ENCODE measurements at regions not wholly inside any gene's neighbourhood (a gene's known extent, or its start where the extent isn't known, plus 50 kb on each side); places are given as distances from the start of the nearest gene placed in this dataset.
A peak's percentile ranks its signal among the peaks of the same experiment; 100 is the strongest.

DNA sequence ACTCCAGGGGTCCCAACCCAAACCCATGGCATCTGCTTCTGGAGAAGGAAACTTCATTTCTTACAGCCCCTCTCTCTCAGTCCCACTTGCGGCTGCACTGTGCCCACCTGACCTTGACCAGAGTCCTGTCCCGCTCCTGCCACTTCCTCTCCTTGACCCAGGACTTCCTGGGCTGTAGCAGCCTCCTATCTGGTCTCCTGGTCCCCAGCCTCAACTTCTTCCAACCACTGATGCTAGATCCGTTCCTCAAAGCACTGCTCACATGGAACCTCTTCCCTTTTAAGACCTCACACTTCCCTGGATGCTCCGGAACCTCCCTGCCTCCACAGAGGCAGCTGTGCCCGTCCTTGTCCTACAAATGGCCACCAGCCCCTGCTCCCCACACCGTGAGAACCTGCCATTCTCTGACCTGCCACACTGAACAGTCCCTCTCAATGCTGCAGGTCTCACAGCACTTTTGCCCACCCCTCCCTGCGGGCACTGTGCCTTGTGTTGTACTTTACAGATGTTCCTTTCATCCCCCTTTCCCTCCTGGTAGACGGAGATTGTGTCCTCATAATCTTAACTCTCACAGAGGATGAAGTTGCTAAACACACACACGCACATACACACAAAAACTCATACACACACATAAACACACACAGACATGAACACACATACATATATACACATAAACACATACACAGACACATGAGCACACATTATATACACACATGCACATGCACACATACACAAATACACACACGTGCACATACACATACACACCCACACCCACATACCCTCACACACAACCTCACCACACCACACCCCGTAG, 59.6 kb upstream of the NXT1 start:
- Histone ChIP-seq H3K9me3 (no peaks in the 10 kb centered on the region), H3K4me3 (no peak overlapping the region), H3K4me1 (no peaks in the 10 kb centered on the region), H3K4me2 (no peak overlapping the region), H3K27ac (no peak overlapping the region)
- CTCF ChIA-PET = interaction anchor here (0.8 to 2.3 kb wide), 3 partner anchors 10 to 50 kb away, joined by 3 to 11 read pairs (median 4); no protein-coding TSS in a partner anchor
- no peak for TF ChIP-seq ZC3H11A (IDR thresholded peaks at IDR 0.05)
- no peak for TF ChIP-seq RAD21 (conservative IDR thresholded peaks at IDR 0.05 in 1 of 2, IDR thresholded peaks at IDR 0.05 in 1 of 2)
- TF ChIP-seq HOXA7 (CRISPR knock-in tag; IDR thresholded peaks at IDR 0.05) = no peak
- no peak for TF ChIP-seq HDAC2 (IDR thresholded peaks at IDR 0.05)
- POLR2A ChIA-PET = no interaction called here
- no peak; a peak in 1 of 6 replicates for ATAC-seq
- 39% methylated on average over 11 of the region's 11 CpGs for WGBS (ENCODE audit: missing lambda C conversion rate)
- peak; percentile 70 for FAIRE-seq
- no peak for DNase-seq (ENCODE audit: low read depth in 1 of 2, low spot score in 1 of 2)

DNA sequence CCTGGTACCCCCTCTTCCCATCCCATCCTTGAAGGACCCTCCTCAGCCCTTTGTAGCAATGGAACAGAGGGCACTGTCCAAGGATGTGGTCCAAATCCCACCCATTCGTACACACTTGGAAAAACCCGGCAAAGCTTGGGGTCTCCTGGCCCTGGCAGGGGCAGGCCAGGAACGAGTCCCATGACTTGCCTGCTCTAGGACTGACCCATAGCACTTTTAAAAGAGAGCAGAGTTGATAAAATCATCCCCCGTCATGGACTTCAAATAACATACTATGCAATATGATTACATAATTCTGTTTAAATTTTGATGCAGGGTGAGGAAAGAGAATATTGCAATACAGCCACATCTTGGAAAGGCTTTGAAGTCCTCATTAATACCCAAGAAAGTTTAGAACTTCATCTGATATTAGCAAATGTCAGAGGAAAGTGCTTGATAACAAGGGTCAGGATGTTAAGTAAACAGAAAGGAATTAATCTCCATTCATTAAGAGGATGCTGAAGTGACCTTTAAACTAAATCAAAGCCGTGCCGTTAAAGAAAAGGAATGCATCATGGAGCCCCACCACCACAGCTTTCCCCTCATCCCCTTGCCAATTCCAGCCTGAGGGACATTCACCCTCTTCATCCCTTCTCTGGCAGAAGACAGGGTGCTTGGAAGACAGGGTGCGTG, 60.7 kb upstream of the NXT1 start:
- H3K27ac ChIP-seq = no peak overlapping the region
- DNase-seq (ENCODE audit: low read depth in 1 of 2, low spot score in 1 of 2) (no peak), ATAC-seq (no peak), FAIRE-seq (peak; percentile 28)
- TF ChIP-seq, protein P1, sequence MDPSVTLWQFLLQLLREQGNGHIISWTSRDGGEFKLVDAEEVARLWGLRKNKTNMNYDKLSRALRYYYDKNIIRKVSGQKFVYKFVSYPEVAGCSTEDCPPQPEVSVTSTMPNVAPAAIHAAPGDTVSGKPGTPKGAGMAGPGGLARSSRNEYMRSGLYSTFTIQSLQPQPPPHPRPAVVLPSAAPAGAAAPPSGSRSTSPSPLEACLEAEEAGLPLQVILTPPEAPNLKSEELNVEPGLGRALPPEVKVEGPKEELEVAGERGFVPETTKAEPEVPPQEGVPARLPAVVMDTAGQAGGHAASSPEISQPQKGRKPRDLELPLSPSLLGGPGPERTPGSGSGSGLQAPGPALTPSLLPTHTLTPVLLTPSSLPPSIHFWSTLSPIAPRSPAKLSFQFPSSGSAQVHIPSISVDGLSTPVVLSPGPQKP (IDR thresholded peaks at IDR 0.05; ENCODE audit: low read depth, low read length) = no peak
- TF ChIP-seq, protein P2, sequence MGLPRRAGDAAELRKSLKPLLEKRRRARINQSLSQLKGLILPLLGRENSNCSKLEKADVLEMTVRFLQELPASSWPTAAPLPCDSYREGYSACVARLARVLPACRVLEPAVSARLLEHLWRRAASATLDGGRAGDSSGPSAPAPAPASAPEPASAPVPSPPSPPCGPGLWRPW (IDR thresholded peaks at IDR 0.05) = no peak
- TF ChIP-seq HOXB5 (CRISPR knock-in tag; IDR thresholded peaks at IDR 0.05) (no peak), EHMT2 (IDR thresholded peaks at IDR 0.05; ENCODE audit: low read depth) (no peak), HOXA7 (CRISPR knock-in tag; IDR thresholded peaks at IDR 0.05) (no peak), HDAC2 (IDR thresholded peaks at IDR 0.05) (no peak), CHD2 (IDR thresholded peaks at IDR 0.05; ENCODE audit: low read length, partially characterized antibody) (no peak)
- TF ChIP-seq, protein P3, sequence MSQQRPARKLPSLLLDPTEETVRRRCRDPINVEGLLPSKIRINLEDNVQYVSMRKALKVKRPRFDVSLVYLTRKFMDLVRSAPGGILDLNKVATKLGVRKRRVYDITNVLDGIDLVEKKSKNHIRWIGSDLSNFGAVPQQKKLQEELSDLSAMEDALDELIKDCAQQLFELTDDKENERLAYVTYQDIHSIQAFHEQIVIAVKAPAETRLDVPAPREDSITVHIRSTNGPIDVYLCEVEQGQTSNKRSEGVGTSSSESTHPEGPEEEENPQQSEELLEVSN (IDR thresholded peaks at IDR 0.05; ENCODE audit: borderline replicate concordance, low read depth) = no peak
- TF ChIP-seq, protein P4, sequence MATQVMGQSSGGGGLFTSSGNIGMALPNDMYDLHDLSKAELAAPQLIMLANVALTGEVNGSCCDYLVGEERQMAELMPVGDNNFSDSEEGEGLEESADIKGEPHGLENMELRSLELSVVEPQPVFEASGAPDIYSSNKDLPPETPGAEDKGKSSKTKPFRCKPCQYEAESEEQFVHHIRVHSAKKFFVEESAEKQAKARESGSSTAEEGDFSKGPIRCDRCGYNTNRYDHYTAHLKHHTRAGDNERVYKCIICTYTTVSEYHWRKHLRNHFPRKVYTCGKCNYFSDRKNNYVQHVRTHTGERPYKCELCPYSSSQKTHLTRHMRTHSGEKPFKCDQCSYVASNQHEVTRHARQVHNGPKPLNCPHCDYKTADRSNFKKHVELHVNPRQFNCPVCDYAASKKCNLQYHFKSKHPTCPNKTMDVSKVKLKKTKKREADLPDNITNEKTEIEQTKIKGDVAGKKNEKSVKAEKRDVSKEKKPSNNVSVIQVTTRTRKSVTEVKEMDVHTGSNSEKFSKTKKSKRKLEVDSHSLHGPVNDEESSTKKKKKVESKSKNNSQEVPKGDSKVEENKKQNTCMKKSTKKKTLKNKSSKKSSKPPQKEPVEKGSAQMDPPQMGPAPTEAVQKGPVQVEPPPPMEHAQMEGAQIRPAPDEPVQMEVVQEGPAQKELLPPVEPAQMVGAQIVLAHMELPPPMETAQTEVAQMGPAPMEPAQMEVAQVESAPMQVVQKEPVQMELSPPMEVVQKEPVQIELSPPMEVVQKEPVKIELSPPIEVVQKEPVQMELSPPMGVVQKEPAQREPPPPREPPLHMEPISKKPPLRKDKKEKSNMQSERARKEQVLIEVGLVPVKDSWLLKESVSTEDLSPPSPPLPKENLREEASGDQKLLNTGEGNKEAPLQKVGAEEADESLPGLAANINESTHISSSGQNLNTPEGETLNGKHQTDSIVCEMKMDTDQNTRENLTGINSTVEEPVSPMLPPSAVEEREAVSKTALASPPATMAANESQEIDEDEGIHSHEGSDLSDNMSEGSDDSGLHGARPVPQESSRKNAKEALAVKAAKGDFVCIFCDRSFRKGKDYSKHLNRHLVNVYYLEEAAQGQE (IDR thresholded peaks at IDR 0.05) = no peak
- TF ChIP-seq, protein P5, sequence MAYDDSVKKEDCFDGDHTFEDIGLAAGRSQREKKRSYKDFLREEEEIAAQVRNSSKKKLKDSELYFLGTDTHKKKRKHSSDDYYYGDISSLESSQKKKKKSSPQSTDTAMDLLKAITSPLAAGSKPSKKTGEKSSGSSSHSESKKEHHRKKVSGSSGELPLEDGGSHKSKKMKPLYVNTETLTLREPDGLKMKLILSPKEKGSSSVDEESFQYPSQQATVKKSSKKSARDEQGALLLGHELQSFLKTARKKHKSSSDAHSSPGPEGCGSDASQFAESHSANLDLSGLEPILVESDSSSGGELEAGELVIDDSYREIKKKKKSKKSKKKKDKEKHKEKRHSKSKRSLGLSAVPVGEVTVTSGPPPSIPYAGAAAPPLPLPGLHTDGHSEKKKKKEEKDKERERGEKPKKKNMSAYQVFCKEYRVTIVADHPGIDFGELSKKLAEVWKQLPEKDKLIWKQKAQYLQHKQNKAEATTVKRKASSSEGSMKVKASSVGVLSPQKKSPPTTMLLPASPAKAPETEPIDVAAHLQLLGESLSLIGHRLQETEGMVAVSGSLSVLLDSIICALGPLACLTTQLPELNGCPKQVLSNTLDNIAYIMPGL (CRISPR knock-in tag; IDR thresholded peaks at IDR 0.05; ENCODE audit: borderline replicate concordance) = no peak
- CTCF ChIA-PET = interaction anchor here (0.9 to 2.3 kb wide), 4 partner anchors 8 to 50 kb away, joined by 3 to 11 read pairs (median 4); no protein-coding TSS in a partner anchor
- 42% methylated on average over 7 of the region's 7 CpGs for WGBS (ENCODE audit: missing lambda C conversion rate)
- no peak overlapping the region for H3K4me2 ChIP-seq
- no peaks in the 10 kb centered on the region for H3K4me1 ChIP-seq
- POLR2A ChIA-PET = no interaction called here
- H3K4me3 ChIP-seq = no peak overlapping the region
- no peaks in the 10 kb centered on the region for H3K9me3 ChIP-seq
